GM19023 (cell line): ENCODE measurements at regions not wholly inside any gene's neighbourhood (a gene's known extent, or its start where the extent isn't known, plus 50 kb on each side); places are given as distances from the start of the nearest gene placed in this dataset.

Experiments
- ATAC-seq: cut with Tn5 transposase; IDR thresholded peaks from one replicate; pipeline ENCODE4 v1.9.1; 2021; ENCODE audit warnings: mild to moderate bottlenecking, moderate library complexity; ENCODE audit not compliant: unreplicated experiment

GRCh38 chr7:34457329-34457728, 200.7 kb upstream of the NPSR1 start:
- ATAC-seq, result no peak

GRCh38 chr7:34463830-34464229, 194.2 kb upstream of the NPSR1 start:
- ATAC-seq, result no peak

GRCh38 chr7:34471844-34472243, 186.2 kb upstream of the NPSR1 start:
- no peak for ATAC-seq

- ATAC-seq, result no peak
These were observed 171.6 kb upstream of the NPSR1 start for GRCh38 chr7:34486371-34486770.

GRCh38 chr7:34487391-34488115, 170.5 kb upstream of the NPSR1 start:
- no peak for ATAC-seq

- ATAC-seq, result no peak
These were observed 169.3 kb upstream of the NPSR1 start for GRCh38 chr7:34488766-34489165.

- ATAC-seq, result no peak
These were observed 166.1 kb upstream of the NPSR1 start for GRCh38 chr7:34491899-34492298.

- ATAC-seq, result no peak
These were observed 164.3 kb upstream of the NPSR1 start for GRCh38 chr7:34493752-34494151.

GRCh38 chr7:34497153-34497777, 160.8 kb upstream of the NPSR1 start:
- ATAC-seq, result no peak

GRCh38 chr7:34501156-34501555, 156.9 kb upstream of the NPSR1 start:
- ATAC-seq, result no peak

GRCh38 chr7:34507191-34507590, 150.8 kb upstream of the NPSR1 start:
- ATAC-seq, result no peak

GRCh38 chr7:34523226-34523918, 134.6 kb upstream of the NPSR1 start:
- no peak for ATAC-seq

- no peak for ATAC-seq
These were observed 127.8 kb upstream of the NPSR1 start for GRCh38 chr7:34530259-34530658.

GRCh38 chr7:34539003-34539402, 119.0 kb upstream of the NPSR1 start:
- no peak for ATAC-seq

- no peak for ATAC-seq
These were observed 113.4 kb upstream of the NPSR1 start for GRCh38 chr7:34544621-34545020.

- no peak for ATAC-seq
These were observed 107.0 kb upstream of the NPSR1 start for GRCh38 chr7:34550996-34551395.

- ATAC-seq, result no peak
These were observed 105.5 kb upstream of the NPSR1 start for GRCh38 chr7:34552502-34552901.

- no peak for ATAC-seq
These were observed 100.0 kb upstream of the NPSR1 start for GRCh38 chr7:34558022-34558421.

GRCh38 chr7:34564091-34564490, 93.9 kb upstream of the NPSR1 start:
- ATAC-seq, result no peak

- ATAC-seq, result no peak
These were observed 90.1 kb upstream of the NPSR1 start for GRCh38 chr7:34567906-34568305.

- ATAC-seq, result no peak
These were observed 87.9 kb upstream of the NPSR1 start for GRCh38 chr7:34569975-34570699.
